ENCODE measurements at regions not wholly inside any gene's neighbourhood (a gene's known extent, or its start where the extent isn't known, plus 50 kb on each side); places are given as distances from the start of the nearest gene placed in this dataset.

GRCh38 chr5:3856036-3856435 lies 260.4 kb downstream of the IRX1 start:
- H3K4me3 Mint-ChIP-seq = no peak overlapping the region
- H3K4me1 Mint-ChIP-seq = no peaks in the 10 kb centered on the region
- no peak for DNase-seq
- H3K27me3 Mint-ChIP-seq = no peaks in the 10 kb centered on the region
- no peak overlapping the region for H3K27ac Mint-ChIP-seq
- H3K36me3 Mint-ChIP-seq = no peaks in the 10 kb centered on the region
- no peaks in the 10 kb centered on the region for H3K9me3 Mint-ChIP-seq

- DNase-seq = no peak
- no peaks in the 10 kb centered on the region for H3K27me3 Mint-ChIP-seq
- H3K4me3 Mint-ChIP-seq = no peak overlapping the region
- no peaks in the 10 kb centered on the region for H3K4me1 Mint-ChIP-seq
- H3K36me3 Mint-ChIP-seq = no peaks in the 10 kb centered on the region
- H3K27ac Mint-ChIP-seq = no peak overlapping the region
- H3K9me3 Mint-ChIP-seq = no peaks in the 10 kb centered on the region
Observed at GRCh38 chr5:3858524-3858923, 262.9 kb downstream of the IRX1 start.

- Mint-ChIP-seq H3K27me3 (no peaks in the 10 kb centered on the region), H3K9me3 (no peaks in the 10 kb centered on the region), H3K4me1 (no peaks in the 10 kb centered on the region), H3K27ac (no peak overlapping the region), H3K4me3 (no peak overlapping the region), H3K36me3 (no peaks in the 10 kb centered on the region)
- DNase-seq = no peak
Observed at GRCh38 chr5:3862906-3863305, 267.3 kb downstream of the IRX1 start.

GRCh38 chr5:3875144-3875543 lies 279.5 kb downstream of the IRX1 start:
- Mint-ChIP-seq H3K9me3 (peaks cover 3% of the 10 kb centered on the region), H3K27ac (no peak overlapping the region), H3K27me3 (no peaks in the 10 kb centered on the region), H3K4me1 (no peaks in the 10 kb centered on the region), H3K36me3 (no peaks in the 10 kb centered on the region), H3K4me3 (no peak overlapping the region)
- no peak for DNase-seq

- Mint-ChIP-seq H3K9me3 (peaks cover 2% of the 10 kb centered on the region), H3K4me1 (no peaks in the 10 kb centered on the region), H3K27ac (no peak overlapping the region), H3K36me3 (no peaks in the 10 kb centered on the region), H3K27me3 (no peaks in the 10 kb centered on the region), H3K4me3 (no peak overlapping the region)
- DNase-seq = no peak
Observed at GRCh38 chr5:3878267-3878666, 282.6 kb downstream of the IRX1 start.

- no peak overlapping the region for H3K4me3 Mint-ChIP-seq
- no peak overlapping the region for H3K27ac Mint-ChIP-seq
Observed at GRCh38 chr5:3883040-3883439, 287.4 kb downstream of the IRX1 start.

GRCh38 chr5:3886524-3887451 lies 291.2 kb downstream of the IRX1 start:
- Mint-ChIP-seq H3K27me3 (peaks cover 13% of the 10 kb centered on the region), H3K27ac (no peak overlapping the region), H3K4me3 (no peak overlapping the region), H3K9me3 (no peaks in the 10 kb centered on the region), H3K4me1 (peaks cover 9% of the 10 kb centered on the region), H3K36me3 (no peaks in the 10 kb centered on the region)
- DNase-seq = no peak

More at GRCh38 chr5:3883040-3883439, 287.4 kb downstream of the IRX1 start:
- Mint-ChIP-seq H3K9me3 (no peaks in the 10 kb centered on the region), H3K36me3 (no peaks in the 10 kb centered on the region), H3K27me3 (peaks cover 13% of the 10 kb centered on the region), H3K4me1 (peaks cover 9% of the 10 kb centered on the region)
- DNase-seq = no peak

- DNase-seq = no peak
- no peaks in the 10 kb centered on the region for H3K36me3 Mint-ChIP-seq
- no peak overlapping the region for H3K4me3 Mint-ChIP-seq
- H3K27me3 Mint-ChIP-seq = peaks cover 13% of the 10 kb centered on the region
- no peak overlapping the region for H3K27ac Mint-ChIP-seq
- no peaks in the 10 kb centered on the region for H3K9me3 Mint-ChIP-seq
- peaks cover 9% of the 10 kb centered on the region for H3K4me1 Mint-ChIP-seq
Observed at GRCh38 chr5:3888310-3888709, 292.7 kb downstream of the IRX1 start.

- DNase-seq = no peak
- Mint-ChIP-seq H3K4me1 (peaks cover 9% of the 10 kb centered on the region), H3K4me3 (no peak overlapping the region), H3K27ac (no peak overlapping the region), H3K9me3 (no peaks in the 10 kb centered on the region), H3K27me3 (peaks cover 13% of the 10 kb centered on the region), H3K36me3 (no peaks in the 10 kb centered on the region)
Observed at GRCh38 chr5:3889412-3890142, 293.9 kb downstream of the IRX1 start.

GRCh38 chr5:3891113-3891512 lies 295.5 kb downstream of the IRX1 start:
- Mint-ChIP-seq H3K9me3 (no peaks in the 10 kb centered on the region), H3K27ac (no peak overlapping the region), H3K4me3 (no peak overlapping the region), H3K27me3 (peaks cover 6% of the 10 kb centered on the region), H3K36me3 (no peaks in the 10 kb centered on the region), H3K4me1 (peaks cover 9% of the 10 kb centered on the region)
- no peak for DNase-seq

- Mint-ChIP-seq H3K9me3 (peaks cover 7% of the 10 kb centered on the region), H3K4me1 (no peaks in the 10 kb centered on the region), H3K27me3 (no peaks in the 10 kb centered on the region), H3K27ac (no peak overlapping the region), H3K36me3 (no peaks in the 10 kb centered on the region), H3K4me3 (no peak overlapping the region)
- DNase-seq = no peak
Observed at GRCh38 chr5:3893527-3893926, 297.9 kb downstream of the IRX1 start.

GRCh38 chr5:3893975-3894374 lies 298.3 kb downstream of the IRX1 start:
- H3K9me3 Mint-ChIP-seq = peaks cover 7% of the 10 kb centered on the region
- H3K4me1 Mint-ChIP-seq = no peaks in the 10 kb centered on the region
- no peaks in the 10 kb centered on the region for H3K36me3 Mint-ChIP-seq
- no peaks in the 10 kb centered on the region for H3K27me3 Mint-ChIP-seq
- no peak overlapping the region for H3K27ac Mint-ChIP-seq
- no peak for DNase-seq
- no peak overlapping the region for H3K4me3 Mint-ChIP-seq

- H3K4me1 Mint-ChIP-seq = no peaks in the 10 kb centered on the region
- no peaks in the 10 kb centered on the region for H3K27me3 Mint-ChIP-seq
- DNase-seq = no peak
- H3K27ac Mint-ChIP-seq = no peak overlapping the region
- H3K9me3 Mint-ChIP-seq = peaks cover 7% of the 10 kb centered on the region
- H3K4me3 Mint-ChIP-seq = no peak overlapping the region
- H3K36me3 Mint-ChIP-seq = no peaks in the 10 kb centered on the region
Observed at GRCh38 chr5:3896098-3896497, 300.5 kb downstream of the IRX1 start.

- H3K27ac Mint-ChIP-seq = no peak overlapping the region
- H3K4me3 Mint-ChIP-seq = no peak overlapping the region
- peaks cover 7% of the 10 kb centered on the region for H3K9me3 Mint-ChIP-seq
- no peaks in the 10 kb centered on the region for H3K27me3 Mint-ChIP-seq
- DNase-seq = no peak
- H3K36me3 Mint-ChIP-seq = no peaks in the 10 kb centered on the region
- no peaks in the 10 kb centered on the region for H3K4me1 Mint-ChIP-seq
Observed at GRCh38 chr5:3899093-3899492, 303.5 kb downstream of the IRX1 start.

- no peak overlapping the region for H3K27ac Mint-ChIP-seq
- H3K27me3 Mint-ChIP-seq = no peaks in the 10 kb centered on the region
- DNase-seq = no peak
- no peaks in the 10 kb centered on the region for H3K36me3 Mint-ChIP-seq
- no peaks in the 10 kb centered on the region for H3K9me3 Mint-ChIP-seq
- H3K4me1 Mint-ChIP-seq = no peaks in the 10 kb centered on the region
- no peak overlapping the region for H3K4me3 Mint-ChIP-seq
Observed at GRCh38 chr5:3904584-3904983, 309.0 kb downstream of the IRX1 start.

- no peaks in the 10 kb centered on the region for H3K9me3 Mint-ChIP-seq
- no peaks in the 10 kb centered on the region for H3K36me3 Mint-ChIP-seq
- no peaks in the 10 kb centered on the region for H3K27me3 Mint-ChIP-seq
- no peak overlapping the region for H3K4me3 Mint-ChIP-seq
- DNase-seq = no peak
- no peak overlapping the region for H3K27ac Mint-ChIP-seq
- no peaks in the 10 kb centered on the region for H3K4me1 Mint-ChIP-seq
Observed at GRCh38 chr5:3905031-3905430, 309.4 kb downstream of the IRX1 start.
